Neural cell (in vitro differentiated cells): ENCODE measurements at regions not wholly inside any gene's neighbourhood (a gene's known extent, or its start where the extent isn't known, plus 50 kb on each side); places are given as distances from the start of the nearest gene placed in this dataset.

ENCODE experiments used
- H2AFZ ChIP-seq: fragments of 200-600, 300-800 bp; sonication (generic), shearing (Covaris generic); 2 replicates; pipeline ENCODE4 v1.6.0; 2014; ENCODE audit warnings: low read depth, mild to moderate bottlenecking, antibody characterized with exemption, low read length, moderate library complexity
- H3F3A ChIP-seq: fragments of 200-600 bp; shearing (Covaris generic); 2 replicates; pipeline ENCODE4 v1.6.1; 2016; ENCODE audit warnings: mild to moderate bottlenecking, moderate library complexity, mixed read lengths, antibody characterized with exemption, low read length; ENCODE audit not compliant: insufficient read depth, poor library complexity, severe bottlenecking
- H3K27ac ChIP-seq: fragments of 200-600, 300-800 bp; sonication (generic), shearing (Covaris generic); 2 replicates; pipeline ENCODE4 v1.5.1; 2014; ENCODE audit warnings: mild to moderate bottlenecking, low read length, moderate library complexity
- H3K27me3 ChIP-seq: fragments of 300-800, 200-600 bp; sonication (generic), shearing (Covaris generic); 2 replicates; pipeline ENCODE4 v1.6.0; 2014; ENCODE audit warnings: mild to moderate bottlenecking, low read depth, low read length, moderate library complexity; ENCODE audit not compliant: insufficient read depth
- H3K36me3 ChIP-seq: fragments of 300-800, 200-600 bp; sonication (generic), shearing (Covaris generic); 2 replicates; pipeline ENCODE4 v1.5.1; 2014; ENCODE audit warnings: mild to moderate bottlenecking, antibody characterized with exemption, low read length, moderate library complexity; ENCODE audit not compliant: insufficient read depth
- H3K4me2 ChIP-seq: fragments of 300-800, 200-600 bp; sonication (generic), shearing (Covaris generic); 2 replicates; pipeline ENCODE4 v1.6.0; 2014; ENCODE audit warnings: mild to moderate bottlenecking, low read length
- H3K4me3 ChIP-seq: fragments of 300-800, 200-600 bp; sonication (generic), shearing (Covaris generic); 2 replicates; pipeline ENCODE4 v1.5.1; 2014; ENCODE audit warnings: mild to moderate bottlenecking, low read length, moderate library complexity
- H3K79me2 ChIP-seq: fragments of 200-600 bp; shearing (Covaris generic); replicated peaks from 2 replicates; pipeline ENCODE4 v1.6.0; 2014; ENCODE audit warnings: mild to moderate bottlenecking, low read length, moderate library complexity; ENCODE audit not compliant: insufficient read depth
- H3K9ac ChIP-seq: fragments of 300-800, 200-600 bp; sonication (generic), shearing (Covaris generic); 2 replicates; pipeline ENCODE4 v1.6.1; 2016; ENCODE audit warnings: mild to moderate bottlenecking, low read length, mixed read lengths
- H3K9me2 ChIP-seq: fragments of 200-600 bp; shearing (Covaris generic); 2 replicates; pipeline ENCODE4 v1.6.1; 2016; ENCODE audit warnings: mild to moderate bottlenecking, low read length, mixed read lengths; ENCODE audit not compliant: insufficient read depth
- H3K9me3 ChIP-seq: fragments of 200-600, 300-800 bp; sonication (generic), shearing (Covaris generic); 2 replicates; pipeline ENCODE4 v1.6.1; 2016; ENCODE audit warnings: mild to moderate bottlenecking, mixed run types, low read length, moderate library complexity, mixed read lengths
- H4K20me1 ChIP-seq: fragments of 200-600 bp; shearing (Covaris generic); 2 replicates; pipeline ENCODE4 v1.6.1; 2016; ENCODE audit warnings: mild to moderate bottlenecking, mixed run types; ENCODE audit not compliant: insufficient read depth
- CTCF ChIP-seq: fragments of 450-650 bp; IDR thresholded peaks from 2 replicates; pipeline ENCODE4 v1.5.1; 2014; ENCODE audit warnings: antibody characterized with exemption, mild to moderate bottlenecking, moderate library complexity; ENCODE audit not compliant: poor library complexity, severe bottlenecking
- EP300 ChIP-seq: fragments of 450-650 bp; conservative IDR thresholded peaks from 2 replicates; pipeline ENCODE4 v1.6.1; 2014; ENCODE audit warnings: antibody characterized with exemption, mild to moderate bottlenecking, moderate library complexity; ENCODE audit not compliant: poor library complexity, severe bottlenecking
- EZH2 ChIP-seq: fragments of 200-600, 300-800 bp; shearing (Covaris generic), sonication (generic); IDR thresholded peaks from 2 replicates; pipeline ENCODE4 v1.6.1; 2014; ENCODE audit warnings: antibody characterized with exemption, low read length, borderline replicate concordance, mild to moderate bottlenecking; ENCODE audit not compliant: insufficient read depth, poor library complexity, severe bottlenecking
- MXI1 ChIP-seq: fragments of 450-650 bp; conservative IDR thresholded peaks from 2 replicates; pipeline ENCODE4 v1.6.1; 2014; ENCODE audit warnings: antibody characterized with exemption, mild to moderate bottlenecking; ENCODE audit not compliant: poor library complexity, severe bottlenecking
- POLR2AphosphoS5 ChIP-seq: IDR thresholded peaks from 2 replicates; pipeline ENCODE4 v1.6.1; 2012
- RAD21 ChIP-seq: fragments of 450-650 bp; conservative IDR thresholded peaks from 2 replicates; pipeline ENCODE4 v1.6.1; 2014; ENCODE audit warnings: antibody characterized with exemption, mild to moderate bottlenecking, moderate library complexity
- REST ChIP-seq: IDR thresholded peaks from 2 replicates; pipeline ENCODE4 v1.6.1; 2012; ENCODE audit warnings: borderline replicate concordance
- SMC3 ChIP-seq: fragments of 450-650 bp; conservative IDR thresholded peaks from 2 replicates; pipeline ENCODE4 v1.6.1; 2014; ENCODE audit warnings: antibody characterized with exemption, mild to moderate bottlenecking, moderate library complexity; ENCODE audit not compliant: poor library complexity
- TAF1 ChIP-seq: IDR thresholded peaks from 2 replicates; pipeline ENCODE4 v1.6.1; 2012; ENCODE audit warnings: low read depth

GRCh38 chr20:29313481-29313880 lies 1944.0 kb upstream of the DEFB115 start:
- Histone ChIP-seq H3K9me3 (no peaks in the 10 kb centered on the region), H3F3A (no peaks in the 10 kb centered on the region), H3K4me3 (no peak overlapping the region), H3K27ac (no peak overlapping the region), H3K4me2 (no peak overlapping the region), H2AFZ (no peak overlapping the region), H3K36me3 (no peaks in the 10 kb centered on the region), H3K27me3 (no peaks in the 10 kb centered on the region), H3K9me2 (no peaks in the 10 kb centered on the region), H4K20me1 (no peaks in the 10 kb centered on the region), H3K79me2 (no peaks in the 10 kb centered on the region), H3K9ac (no peak overlapping the region)
- TF ChIP-seq SMC3 (no peak), POLR2AphosphoS5 (no peak), REST (no peak), EZH2 (no peak), RAD21 (no peak), CTCF (no peak), TAF1 (no peak), MXI1 (no peak), EP300 (no peak)

GRCh38 chr20:29314294-29314693 lies 1943.2 kb upstream of the DEFB115 start:
- Histone ChIP-seq H3K9me3 (no peaks in the 10 kb centered on the region), H3K9me2 (no peaks in the 10 kb centered on the region), H3K9ac (no peak overlapping the region), H3K36me3 (no peaks in the 10 kb centered on the region), H3K79me2 (no peaks in the 10 kb centered on the region), H3F3A (no peaks in the 10 kb centered on the region), H3K4me3 (no peak overlapping the region), H3K4me2 (no peak overlapping the region), H3K27ac (no peak overlapping the region), H2AFZ (no peak overlapping the region), H3K27me3 (no peaks in the 10 kb centered on the region), H4K20me1 (no peaks in the 10 kb centered on the region)
- TF ChIP-seq EP300 (no peak), EZH2 (no peak), RAD21 (no peak), POLR2AphosphoS5 (no peak), MXI1 (no peak), TAF1 (no peak), SMC3 (no peak)
